Activated CD8-positive, alpha-beta memory T cell treated with anti-CD3 and anti-CD28 coated beads, Interleukin-2, amount 50 U/mL, for 1 hour (primary cell): ENCODE measurements at regions not wholly inside any gene's neighbourhood (a gene's known extent, or its start where the extent isn't known, plus 50 kb on each side); places are given as distances from the start of the nearest gene placed in this dataset.

ENCODE experiments used
- DNase-seq: peaks from one replicate; pipeline ENCODE4 v3.0.0-alpha.2; 2020; ENCODE audit errors: extremely low read depth

GRCh38 chr1:201610858-201611257 lies 71.9 kb downstream of the NAV1 start:
- no peak for DNase-seq

- no peak for DNase-seq
These were observed 73.7 kb downstream of the NAV1 start for GRCh38 chr1:201612645-201613044.

GRCh38 chr1:201614262-201615015 lies 75.5 kb downstream of the NAV1 start:
- DNase-seq: no peak

GRCh38 chr1:201617157-201617556 lies 78.2 kb downstream of the NAV1 start:
- DNase-seq: no peak

GRCh38 chr1:201618389-201618788 lies 79.5 kb downstream of the NAV1 start:
- no peak for DNase-seq

- no peak for DNase-seq
These were observed 80.0 kb downstream of the NAV1 start for GRCh38 chr1:201618905-201619304.

GRCh38 chr1:201619513-201619912 lies 80.6 kb downstream of the NAV1 start:
- no peak for DNase-seq

GRCh38 chr1:201622353-201622752 lies 83.4 kb downstream of the NAV1 start:
- DNase-seq: no peak

- no peak for DNase-seq
These were observed 83.9 kb downstream of the NAV1 start for GRCh38 chr1:201622824-201623223.

- DNase-seq: no peak
These were observed 85.9 kb downstream of the NAV1 start for GRCh38 chr1:201624741-201625225.

GRCh38 chr1:201625226-201625761 lies 86.4 kb downstream of the NAV1 start:
- DNase-seq: no peak

GRCh38 chr1:201625851-201626251 lies 86.9 kb downstream of the NAV1 start:
- no peak for DNase-seq

- no peak for DNase-seq
These were observed 87.8 kb downstream of the NAV1 start for GRCh38 chr1:201626629-201627275.

- no peak for DNase-seq
These were observed 89.6 kb downstream of the NAV1 start for GRCh38 chr1:201628490-201628889.

- DNase-seq: no peak
These were observed 91.7 kb downstream of the NAV1 start for GRCh38 chr1:201630582-201630981.

GRCh38 chr1:201631037-201631436 lies 92.1 kb downstream of the NAV1 start:
- no peak for DNase-seq

GRCh38 chr1:201632364-201632952 lies 93.5 kb downstream of the NAV1 start:
- no peak for DNase-seq

GRCh38 chr1:201633297-201633696 lies 94.4 kb downstream of the NAV1 start:
- no peak for DNase-seq

GRCh38 chr1:201633811-201634210 lies 94.9 kb downstream of the NAV1 start:
- DNase-seq: no peak

GRCh38 chr1:201634261-201634660 lies 95.3 kb downstream of the NAV1 start:
- DNase-seq: no peak

- DNase-seq: no peak
These were observed 97.2 kb downstream of the NAV1 start for GRCh38 chr1:201636097-201636496.

- no peak for DNase-seq
These were observed 97.6 kb downstream of the NAV1 start for GRCh38 chr1:201636510-201636971.
